Islet of Langerhans (tissue), 1 donor: ENCODE measurements at regions not wholly inside any gene's neighbourhood (a gene's known extent, or its start where the extent isn't known, plus 50 kb on each side); places are given as distances from the start of the nearest gene placed in this dataset.
"Not testable (repeated sequence)": the region's sequence is repeated elsewhere in the genome, so short reads cannot be mapped to it uniquely, and the experiment has no call there.

Experiments
- FAIRE-seq: peaks from one replicate; lab custom pipeline; 2011; peaks lifted over from hg19 to GRCh38; lab: Jason Lieb, UNC

DNA sequence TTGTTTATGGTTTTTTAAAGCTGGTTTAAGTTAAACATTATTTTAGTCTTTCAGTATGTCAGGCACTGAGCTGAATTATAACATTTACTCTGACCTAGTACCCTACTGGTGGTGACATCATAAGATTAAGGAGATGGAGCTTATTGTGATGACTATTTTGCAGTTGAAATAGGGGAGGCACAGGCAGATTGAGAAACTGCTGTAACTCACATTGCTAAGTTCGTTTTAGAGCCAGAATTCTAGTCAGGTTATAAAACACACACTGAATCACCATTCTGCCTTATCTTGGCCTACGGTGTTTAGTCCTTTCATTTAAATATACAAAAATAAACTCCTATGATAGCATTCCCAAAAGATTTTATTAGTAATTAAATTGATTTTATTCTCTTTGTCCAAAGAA is 584.1 kb downstream of the TFAP2A start:
- FAIRE-seq: no peak

DNA sequence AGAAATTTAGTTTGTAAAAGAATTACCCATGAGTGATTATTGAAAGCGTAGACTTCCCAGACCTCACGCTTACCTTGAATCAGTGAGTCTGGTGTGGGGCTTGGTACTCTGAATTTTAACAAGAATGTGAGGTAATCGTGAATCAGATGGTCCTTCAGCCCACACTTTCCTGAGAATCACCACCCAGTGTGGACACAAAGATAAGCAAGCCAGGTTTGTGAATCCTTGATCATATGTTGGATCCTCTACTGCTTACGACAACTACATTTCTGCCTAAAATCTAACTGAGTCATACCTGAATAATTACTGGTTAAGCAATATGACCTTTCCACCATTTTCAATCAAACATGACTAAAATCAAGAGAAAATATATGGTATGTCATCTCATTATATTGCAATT is 589.3 kb downstream of the TFAP2A start:
- no peak for FAIRE-seq

DNA sequence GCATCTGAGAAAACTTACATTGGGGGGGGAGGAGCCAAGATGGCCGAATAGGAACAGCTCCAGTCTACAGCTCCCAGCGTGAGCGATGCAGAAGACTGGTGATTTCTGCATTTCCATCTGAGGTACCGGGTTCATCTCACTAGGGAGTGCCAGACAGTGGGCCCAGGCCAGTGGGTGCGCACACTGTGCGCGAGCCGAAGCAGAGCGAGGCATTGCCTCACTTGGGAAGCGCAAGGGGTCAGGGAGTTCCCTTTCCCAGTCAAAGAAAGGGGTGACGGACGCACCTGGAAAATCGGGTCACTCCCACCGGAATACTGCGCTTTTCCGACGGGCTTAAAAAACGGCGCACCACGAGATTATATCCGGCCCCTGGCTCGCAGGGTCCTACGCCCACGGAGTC is 604.1 kb downstream of the TFAP2A start:
- FAIRE-seq: not testable (repeated sequence)

DNA sequence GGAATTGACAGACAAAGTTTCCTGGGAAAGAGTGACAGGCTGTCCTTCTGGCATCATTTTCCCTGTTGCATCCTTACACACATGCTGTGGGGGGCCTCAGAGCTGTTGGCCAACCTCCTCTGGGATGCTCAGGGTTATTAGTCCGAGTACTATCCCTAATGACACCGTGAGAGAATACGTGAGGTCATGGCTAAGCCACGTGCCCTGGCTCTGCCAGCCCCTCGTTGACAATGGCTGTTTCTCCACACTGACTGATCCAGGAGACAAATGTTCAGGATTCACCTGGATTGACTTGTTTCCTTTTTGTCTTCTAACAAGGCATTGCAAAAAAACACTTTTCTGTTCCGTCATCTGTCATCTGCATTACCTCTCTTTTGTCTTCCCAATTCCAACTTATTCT is 604.6 kb downstream of the TFAP2A start:
- no peak for FAIRE-seq

DNA sequence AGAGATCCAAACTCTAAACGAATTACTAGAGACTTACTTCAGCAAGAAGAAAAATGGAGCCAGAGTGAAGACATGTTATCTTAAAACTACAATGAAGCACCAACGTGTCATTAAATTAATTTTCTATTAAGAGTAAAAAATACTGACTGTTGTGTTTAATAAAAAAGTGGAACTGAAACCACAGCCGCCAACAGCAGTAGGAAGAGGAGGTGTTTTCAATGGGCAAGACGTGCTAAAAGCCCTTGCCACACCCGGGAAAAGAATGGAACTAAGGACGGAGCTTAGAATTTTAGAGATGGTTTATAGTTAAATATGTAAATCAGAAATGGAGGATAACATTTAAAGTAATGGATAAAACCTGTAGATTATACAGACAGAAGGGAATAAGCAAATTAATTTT is 608.7 kb downstream of the TFAP2A start:
- FAIRE-seq: no peak

DNA sequence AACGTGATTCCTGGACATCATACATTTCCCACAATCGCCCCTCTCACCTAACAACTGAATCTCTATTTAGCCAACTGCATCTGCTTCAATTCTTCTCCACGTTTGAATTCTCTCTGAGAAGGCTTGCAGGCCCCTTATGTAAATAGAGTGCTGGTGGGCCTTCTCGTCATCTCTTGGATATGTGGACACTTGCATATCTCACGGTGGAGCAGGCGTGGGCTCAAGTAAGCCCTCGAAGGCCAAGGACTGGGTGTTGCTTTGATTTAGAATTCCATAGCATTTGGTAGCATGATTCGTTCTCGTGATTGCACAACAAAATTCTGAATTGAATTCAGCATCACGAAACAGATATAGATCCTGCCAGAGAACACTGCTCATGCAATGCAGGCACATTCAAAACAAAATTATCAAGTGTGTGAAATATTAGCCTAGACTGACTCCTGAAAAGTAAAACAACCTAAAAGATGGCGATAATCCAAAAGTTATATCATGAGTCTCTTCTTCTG is 613.6 kb downstream of the TFAP2A start:
- FAIRE-seq: no peak

DNA sequence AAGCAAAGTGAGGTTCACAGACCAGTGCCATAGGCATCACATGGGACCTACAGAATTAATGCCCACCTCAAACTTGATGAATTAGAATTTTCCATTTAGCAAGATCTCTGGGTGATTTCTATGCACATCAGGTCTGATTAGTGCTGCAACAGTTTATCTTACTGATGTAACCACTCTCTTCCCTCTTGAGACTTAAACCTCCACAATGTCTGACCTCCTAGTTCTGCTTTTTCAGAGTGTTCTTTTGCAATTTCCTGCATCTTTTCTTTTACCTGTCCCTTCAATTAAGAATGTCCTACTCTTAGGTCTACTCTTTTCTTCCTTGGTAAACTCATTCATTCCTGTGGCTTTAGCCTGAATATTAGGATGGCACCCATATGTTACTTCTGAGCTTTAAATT is 615.3 kb downstream of the TFAP2A start:
- no peak for FAIRE-seq

DNA sequence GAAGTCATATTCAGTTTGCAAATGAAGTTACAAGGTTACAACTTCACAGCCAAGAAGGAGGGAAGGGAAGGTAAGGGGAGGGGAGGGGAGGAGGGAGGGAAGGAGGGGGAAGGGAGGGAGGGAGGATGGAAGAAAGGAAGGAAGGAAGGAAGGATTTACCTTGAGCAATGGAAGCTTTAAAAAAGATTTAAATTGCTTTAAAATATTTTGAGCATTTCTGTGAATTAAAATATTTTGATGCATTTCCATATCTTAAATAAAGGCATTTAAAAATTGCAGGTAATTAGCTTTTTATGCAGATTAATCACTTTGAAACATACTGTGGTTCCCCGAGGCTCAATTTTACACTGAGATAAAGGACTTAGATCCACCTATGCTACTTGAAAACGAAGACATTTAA is 618.0 kb downstream of the TFAP2A start:
- FAIRE-seq: no peak

DNA sequence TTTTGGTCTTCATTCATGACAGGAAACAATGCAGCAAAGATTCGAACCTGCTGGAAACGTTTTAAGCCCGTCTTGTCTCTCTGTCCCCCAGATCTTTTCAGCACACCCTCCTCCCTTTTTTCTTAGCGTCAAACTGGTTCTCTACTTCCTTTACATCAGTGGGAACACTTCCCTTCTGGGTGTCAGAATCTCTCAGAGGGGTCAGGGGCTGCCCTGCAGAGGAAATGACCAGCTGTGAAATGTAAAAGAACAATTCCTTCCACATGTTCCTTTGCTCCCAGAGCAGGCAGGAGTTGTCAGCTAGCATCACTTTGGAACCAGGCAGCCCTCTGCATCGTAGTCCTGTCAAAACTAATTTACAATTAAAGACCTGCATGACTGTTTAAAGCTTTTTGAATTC is 619.0 kb downstream of the TFAP2A start:
- FAIRE-seq: no peak

DNA sequence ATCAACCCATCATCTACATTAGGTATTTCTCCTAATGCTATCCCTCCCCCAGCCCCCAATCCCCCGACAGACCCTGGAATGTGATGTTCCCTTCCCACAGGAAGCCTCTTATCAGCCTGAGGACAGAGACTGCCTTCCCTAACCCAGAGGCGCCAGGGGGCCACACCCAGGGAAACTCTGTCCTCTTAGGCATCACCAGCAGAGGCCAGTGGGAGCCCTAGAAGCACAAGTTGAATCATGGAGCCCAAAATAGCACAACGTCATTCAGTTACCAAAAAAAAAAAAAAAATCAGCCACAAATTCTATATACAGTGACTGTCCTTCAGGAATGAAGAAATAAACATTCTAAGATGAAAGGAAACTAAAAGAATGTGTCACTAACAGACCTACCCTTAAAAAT is 625.7 kb downstream of the TFAP2A start:
- FAIRE-seq: no peak

DNA sequence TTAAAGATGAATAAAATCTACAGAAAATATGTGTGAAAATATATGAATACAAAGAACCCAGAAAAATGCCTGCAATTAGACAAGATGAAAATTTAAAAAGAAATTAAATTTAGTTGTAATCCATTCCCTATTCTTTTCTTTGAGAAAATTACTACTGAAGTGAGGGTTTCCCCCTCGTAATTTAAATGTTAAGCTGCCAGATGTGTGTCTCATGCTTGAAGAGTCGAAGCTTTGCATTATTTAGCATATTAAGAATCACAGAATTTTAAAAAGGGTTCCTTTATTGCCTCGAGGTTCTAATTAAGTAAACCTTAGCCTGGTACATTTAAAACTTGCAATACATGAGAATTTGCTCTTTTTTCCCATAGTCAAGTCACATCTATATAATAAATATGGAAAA is 630.1 kb downstream of the TFAP2A start:
- FAIRE-seq: no peak

DNA sequence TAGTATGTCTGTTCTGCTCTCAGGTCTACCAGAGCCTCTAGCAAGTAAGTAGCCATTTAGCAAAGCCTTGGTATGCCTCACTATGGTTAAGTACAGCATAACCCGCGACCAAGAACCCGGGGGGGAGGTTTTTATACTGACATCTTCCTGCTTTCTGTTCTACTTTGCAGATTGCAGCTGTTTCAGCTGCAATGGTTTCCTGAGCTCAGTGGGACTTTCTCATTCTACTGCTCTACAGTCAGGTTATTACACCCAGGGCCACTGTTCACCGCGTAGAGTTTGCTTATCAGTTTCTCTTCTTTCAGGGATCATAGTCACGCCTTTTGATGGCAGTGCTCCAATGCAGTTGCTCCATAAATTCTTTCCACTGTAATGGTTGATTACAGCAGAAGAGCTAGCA is 631.3 kb downstream of the TFAP2A start:
- FAIRE-seq: no peak

DNA sequence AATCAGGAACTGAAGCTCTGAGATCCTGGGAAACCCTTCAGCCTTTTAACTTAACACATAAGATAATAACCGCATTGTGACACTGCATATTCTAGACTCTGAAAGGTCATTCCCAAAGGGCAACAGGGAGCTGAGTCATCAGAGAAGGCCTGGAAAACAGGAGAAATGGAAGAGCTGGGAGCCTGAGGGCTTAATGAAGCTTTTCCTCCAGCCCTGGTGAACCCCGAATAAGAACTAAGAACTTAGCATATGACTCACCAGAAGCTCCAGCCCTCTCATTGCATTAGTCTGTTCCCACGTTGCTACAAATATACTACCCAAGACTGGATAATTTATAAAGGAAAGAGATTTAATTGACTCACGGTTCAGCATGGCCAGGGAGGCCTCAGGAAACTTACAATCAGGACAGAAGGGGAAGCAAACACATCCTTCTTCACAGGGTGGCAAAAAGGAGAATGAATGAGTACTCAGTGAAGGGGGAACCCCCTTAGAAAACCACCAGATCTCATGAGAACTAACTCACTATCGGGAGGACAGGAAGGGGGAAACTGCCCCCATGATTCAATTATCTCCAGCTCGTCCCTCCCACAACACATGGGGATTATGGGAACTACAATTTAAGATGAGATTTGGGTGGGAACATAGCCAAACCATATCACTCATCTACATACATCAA is 648.5 kb downstream of the TFAP2A start:
- FAIRE-seq: no peak

DNA sequence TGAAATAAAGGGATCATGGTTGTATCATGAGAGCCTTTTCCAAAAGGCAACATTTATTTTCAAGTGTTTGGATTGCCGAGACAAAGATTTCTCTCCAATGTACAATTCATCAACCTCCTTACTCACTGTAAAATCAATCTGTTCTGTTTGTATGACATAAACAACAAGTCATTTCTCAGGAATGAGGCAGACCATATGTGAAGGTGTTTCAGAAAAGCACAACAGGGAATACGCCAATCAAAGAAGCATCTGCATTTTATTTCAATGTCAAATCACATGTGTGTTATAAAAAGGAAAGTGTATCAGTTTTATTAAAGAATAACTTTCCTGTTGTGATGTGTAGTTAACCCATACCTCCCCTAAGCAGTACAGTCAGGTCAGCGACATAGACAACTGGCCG is 653.7 kb downstream of the TFAP2A start:
- no peak for FAIRE-seq

DNA sequence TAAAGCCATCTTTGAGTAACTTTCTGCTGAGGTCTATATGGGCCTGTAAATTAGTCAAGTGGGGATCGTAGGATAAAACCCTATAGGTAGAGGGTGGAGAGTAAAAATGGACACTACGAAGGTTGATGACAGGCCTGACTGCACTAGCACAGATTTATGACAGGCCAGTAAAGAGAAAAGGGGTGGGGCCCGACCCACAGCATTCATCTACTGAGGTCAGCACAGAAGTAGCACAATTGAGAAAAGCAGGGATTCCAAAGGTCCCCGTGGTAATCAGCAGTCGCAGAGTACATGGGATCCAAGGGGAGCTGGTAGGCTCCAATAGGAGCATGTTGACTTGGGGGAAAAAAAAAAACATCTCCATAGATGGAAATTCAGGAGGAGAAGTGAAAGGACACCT is 660.4 kb downstream of the TFAP2A start:
- no peak for FAIRE-seq

DNA sequence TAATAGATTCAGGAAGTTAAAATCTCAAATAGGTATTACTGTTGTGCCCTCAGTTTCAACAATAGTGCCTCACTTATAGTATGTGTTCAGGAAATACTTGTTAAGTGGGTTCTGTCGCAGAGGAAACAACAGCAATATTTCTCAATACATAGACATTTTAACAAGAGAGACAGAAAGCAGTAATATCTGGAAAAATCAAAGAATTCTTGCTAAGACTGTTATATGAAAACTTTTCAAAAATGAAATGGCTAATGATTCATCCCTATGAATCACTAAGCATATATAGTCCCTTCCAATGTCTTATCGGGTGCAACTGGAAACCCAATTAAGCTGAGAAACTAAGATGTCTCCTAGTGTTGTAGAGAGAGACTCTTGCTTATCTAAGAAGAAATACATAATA is 668.9 kb downstream of the TFAP2A start:
- no peak for FAIRE-seq

DNA sequence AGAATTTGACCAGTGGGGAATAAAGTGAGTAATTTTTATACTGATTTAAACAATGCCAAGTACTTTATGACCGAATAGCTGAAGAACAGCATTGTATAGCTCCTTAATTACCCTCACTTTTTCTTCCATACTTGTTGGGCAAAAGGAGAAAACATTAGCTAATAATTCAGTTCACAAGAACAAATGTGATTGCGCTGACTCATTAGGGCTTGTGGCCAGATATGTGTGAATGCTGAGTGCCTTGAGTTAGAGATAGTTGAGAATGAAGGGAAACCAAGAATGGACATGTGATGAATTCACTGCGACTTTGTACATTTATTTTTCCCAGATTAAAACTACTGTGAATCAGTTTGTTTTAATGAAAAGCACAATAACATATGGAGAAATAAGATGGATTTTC is 669.4 kb downstream of the TFAP2A start:
- no peak for FAIRE-seq

DNA sequence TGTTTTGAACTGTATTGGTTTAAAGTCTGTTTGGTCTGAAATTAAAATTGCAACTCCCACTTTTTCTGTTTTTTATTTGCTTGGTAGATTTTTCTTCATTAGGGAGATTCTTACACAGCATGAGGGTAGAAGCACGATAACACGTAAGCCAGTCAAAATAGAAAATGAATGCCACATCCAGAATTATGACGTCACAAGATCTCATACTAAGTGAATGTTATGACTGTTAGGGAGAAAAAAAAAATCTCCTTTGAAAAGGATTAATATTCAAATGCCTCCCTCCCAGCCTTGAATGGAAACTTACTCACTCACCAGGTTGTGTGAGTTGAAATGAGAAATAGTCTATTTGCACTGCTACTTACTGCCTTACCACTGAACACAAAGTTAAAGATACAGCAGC is 670.8 kb downstream of the TFAP2A start:
- no peak for FAIRE-seq

DNA sequence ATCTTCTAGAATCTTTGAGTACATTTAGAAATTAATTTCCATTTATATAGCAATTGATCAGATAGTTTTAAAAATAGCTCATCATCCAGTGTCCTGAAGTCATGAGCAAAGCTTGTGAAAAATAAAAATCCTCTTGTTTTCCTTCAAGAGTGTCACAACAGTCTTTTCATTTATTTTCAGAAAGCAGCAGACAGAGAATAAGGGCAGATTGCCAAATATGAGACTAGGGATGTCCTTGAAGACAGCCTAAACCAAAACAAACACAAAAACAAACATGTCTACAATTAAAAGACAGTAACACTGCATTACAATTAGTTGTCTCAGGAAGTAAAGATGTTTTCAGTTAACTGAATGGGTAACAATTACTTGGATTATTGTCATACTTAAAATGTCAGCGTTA is 682.8 kb downstream of the TFAP2A start:
- no peak for FAIRE-seq

DNA sequence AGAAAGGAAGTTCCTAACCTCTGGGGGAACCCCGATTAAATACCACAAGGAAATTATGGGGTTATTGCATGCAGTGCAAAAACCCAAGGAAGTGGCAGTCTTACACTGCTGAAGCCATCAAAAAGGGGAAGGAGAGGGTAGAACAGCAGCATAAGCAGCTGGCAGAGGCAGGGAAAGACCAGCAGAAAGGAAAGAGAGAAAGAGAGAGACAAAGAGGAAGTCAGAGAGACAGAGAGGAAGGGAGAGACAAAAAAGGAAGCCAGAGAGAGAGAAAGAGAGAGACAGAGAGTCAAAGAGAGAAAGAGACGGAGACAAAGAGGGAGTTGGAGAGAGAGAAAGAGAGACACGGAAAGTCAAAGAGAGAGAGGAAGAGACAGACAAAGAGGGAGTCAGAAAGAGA is 689.1 kb downstream of the TFAP2A start:
- not testable (repeated sequence) for FAIRE-seq

DNA sequence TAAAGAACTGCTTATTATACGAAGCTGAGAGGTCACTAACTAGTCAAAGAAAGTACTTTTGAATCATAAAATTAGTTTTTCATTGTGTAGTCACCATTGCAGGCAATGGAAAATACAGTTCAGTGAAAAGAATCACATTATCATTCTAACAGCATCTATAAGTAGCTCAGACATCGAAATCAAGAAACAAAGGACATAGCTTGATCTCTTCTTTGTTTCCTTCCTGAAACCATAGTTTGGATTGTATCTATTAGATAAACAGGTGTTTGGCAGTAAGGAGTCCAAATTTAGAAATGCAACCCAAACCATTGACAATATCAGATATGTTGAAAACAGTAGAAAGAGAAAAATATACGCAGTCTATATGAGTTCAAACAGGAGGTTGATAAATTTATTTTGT is 697.3 kb downstream of the TFAP2A start:
- FAIRE-seq: no peak

DNA sequence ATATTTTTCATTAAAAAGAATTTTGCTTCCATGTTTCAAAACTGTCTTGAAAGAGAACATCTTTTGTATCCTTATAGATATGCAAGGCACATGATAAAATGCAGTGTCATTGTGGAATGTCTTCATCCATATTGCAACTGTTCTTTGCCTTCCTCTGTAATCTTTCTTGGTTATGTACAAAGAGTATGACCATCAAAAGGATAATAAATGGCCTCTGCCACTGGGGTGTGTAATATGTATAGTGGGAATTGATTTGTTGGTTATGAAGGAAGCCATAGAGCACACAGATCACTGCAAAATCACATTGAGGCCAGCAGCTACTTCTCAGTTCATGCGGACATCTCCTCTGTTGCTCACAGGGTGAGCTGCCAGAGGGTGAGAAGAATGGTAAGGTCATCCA is 703.5 kb downstream of the TFAP2A start:
- FAIRE-seq: no peak

DNA sequence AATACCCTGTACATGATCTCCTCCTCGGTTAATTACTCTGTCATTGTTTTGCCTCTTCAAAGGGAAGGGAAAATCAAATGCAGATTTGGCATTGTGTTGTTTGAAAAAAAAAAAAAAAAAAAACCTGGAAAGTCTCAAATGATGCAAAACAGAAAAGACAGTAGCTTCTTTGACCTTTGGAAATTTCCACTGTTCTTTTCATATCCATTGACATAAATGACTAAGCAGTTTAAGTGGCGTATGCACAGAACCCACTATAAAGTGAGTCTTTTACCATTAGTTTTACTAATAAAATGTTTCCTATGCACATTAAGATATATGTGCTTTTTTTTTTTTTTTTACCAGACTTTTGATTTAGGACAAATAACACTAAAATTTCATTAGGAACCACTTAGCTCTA is 704.3 kb downstream of the TFAP2A start:
- no peak for FAIRE-seq

DNA sequence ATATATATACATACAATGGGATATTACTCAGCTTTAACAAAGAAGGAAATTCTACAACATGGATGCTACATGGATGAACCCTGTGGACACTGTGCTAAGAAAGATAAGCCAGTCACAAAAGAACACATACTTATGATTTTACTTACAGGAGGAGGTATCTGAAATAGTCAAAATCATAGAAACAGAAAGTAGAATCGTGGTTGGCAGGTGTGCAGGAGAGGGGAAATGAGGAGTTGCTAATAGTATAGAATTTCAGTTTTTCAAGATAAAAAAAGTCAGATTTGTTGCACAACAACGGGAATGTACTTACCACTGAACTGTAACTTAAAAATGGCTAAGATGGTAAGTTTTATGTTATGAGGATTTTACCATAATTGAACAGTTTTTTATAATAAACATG is 706.3 kb downstream of the TFAP2A start:
- FAIRE-seq: no peak

DNA sequence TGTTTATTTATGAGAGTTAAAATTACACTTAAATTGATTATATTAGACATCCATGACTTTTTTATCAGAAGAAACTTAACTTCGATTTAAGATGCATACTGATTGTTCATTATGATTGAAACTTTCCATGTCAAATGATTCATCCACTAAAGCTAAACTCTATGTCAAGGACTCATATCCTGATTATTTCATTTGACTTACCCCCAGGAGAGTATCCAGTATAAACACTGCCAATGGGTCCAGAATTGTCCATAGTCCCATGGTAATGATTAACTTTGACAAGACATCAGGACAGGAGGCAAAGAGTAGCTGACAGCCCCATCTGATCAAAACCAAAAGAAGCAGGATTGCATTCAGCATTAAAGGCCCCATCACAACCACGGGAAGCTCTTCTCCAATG is 709.9 kb downstream of the TFAP2A start:
- FAIRE-seq: no peak
